SK-N-SH (cell line): ENCODE measurements at regions not wholly inside any gene's neighbourhood (a gene's known extent, or its start where the extent isn't known, plus 50 kb on each side); places are given as distances from the start of the nearest gene placed in this dataset.

Source experiments
- CTCF ChIA-PET: fragments of 300-600, 350-600 bp; formaldehyde crosslinking; extraction: SDS; loops from one replicate; lab custom pipeline; 2021; lab: Yijun Ruan, JAX
- POLR2A ChIA-PET: fragments of 350-600 bp; sonication (Branson Sonifier 250); formaldehyde crosslinking; extraction: SDS; loops from one replicate; lab custom pipeline; 2020; ENCODE audit warnings: antibody characterized with exemption, inconsistent platforms; lab: Yijun Ruan, JAX
- DNase-seq: peaks from one replicate; pipeline ENCODE4 v3.0.0; 2012
- H2AFZ ChIP-seq: fragments of 200-600 bp; sonication (generic); 2 replicates; pipeline ENCODE4 v1.8.1; 2016; ENCODE audit warnings: antibody characterized with exemption, mild to moderate bottlenecking, low read depth
- H3F3A ChIP-seq: fragments of 200-600 bp; sonication (generic); replicated peaks from 2 replicates; pipeline ENCODE3; 2016; ENCODE audit warnings: antibody characterized with exemption, mild to moderate bottlenecking; ENCODE audit not compliant: insufficient read depth
- H3K27ac ChIP-seq, 2 experiments: fragments of 200-500 bp in 1 of 2; fragments of 200-600 bp in 1 of 2; sonication (Bioruptor generic) in 1 of 2; sonication (generic), shearing (Covaris generic) in 1 of 2; 2 replicates each; pipeline versions ENCODE4 v1.5.1 to v1.6.1; 2014 to 2016; ENCODE audit warnings: low read depth in 2 of 2, inconsistent platforms in 1 of 2, low read length in 1 of 2, mild to moderate bottlenecking in 1 of 2, mixed read lengths in 1 of 2
- H3K27me3 ChIP-seq: fragments of 200-600 bp; sonication (generic), shearing (Covaris generic); 2 replicates; pipeline ENCODE4 v1.6.1; 2016; ENCODE audit warnings: mixed run types; ENCODE audit not compliant: insufficient read depth
- H3K36me3 ChIP-seq, 2 experiments: fragments of 200-500 bp in 1 of 2; fragments of 200-600 bp in 1 of 2; sonication (Bioruptor generic) in 1 of 2; sonication (generic) in 1 of 2; replicated peaks in 1 of 2; 2 replicates each; pipeline versions ENCODE3 to v1.5.1; 2014 to 2016; ENCODE audit warnings: low read length in 1 of 2, mild to moderate bottlenecking in 1 of 2; ENCODE audit not compliant: insufficient read depth in 2 of 2, control insufficient read depth in 1 of 2
- H3K4me1 ChIP-seq, 2 experiments: fragments of 200-500 bp in 1 of 2; fragments of 200-600 bp in 1 of 2; sonication (Bioruptor generic) in 1 of 2; sonication (generic), shearing (Covaris generic) in 1 of 2; 2 replicates each; pipeline versions ENCODE4 v1.5.1 to v1.6.1; 2014 to 2016; ENCODE audit warnings: low read depth in 1 of 2, low read length in 1 of 2, mixed run types in 1 of 2; ENCODE audit not compliant: insufficient read depth in 2 of 2, control insufficient read depth in 1 of 2
- H3K4me2 ChIP-seq: fragments of 200-600 bp; sonication (generic), shearing (Covaris generic); 2 replicates; pipeline ENCODE4 v1.6.1; 2017; ENCODE audit warnings: mixed run types
- H3K4me3 ChIP-seq, 2 experiments: fragments of 200-500 bp in 1 of 2; fragments of 200-600 bp in 1 of 2; sonication (Bioruptor generic) in 1 of 2; sonication (generic), shearing (Covaris generic) in 1 of 2; 2 replicates each; pipeline versions ENCODE4 v1.5.1 to v1.8.1; 2014 to 2016; ENCODE audit warnings: low read depth in 2 of 2, inconsistent platforms in 1 of 2, low read length in 1 of 2, mild to moderate bottlenecking in 1 of 2, mixed read lengths in 1 of 2, moderate library complexity in 1 of 2
- H3K79me2 ChIP-seq: fragments of 200-600 bp; sonication (generic); 2 replicates; pipeline ENCODE4 v1.8.1; 2017; ENCODE audit warnings: mild to moderate bottlenecking; ENCODE audit not compliant: insufficient read depth
- H3K9ac ChIP-seq: fragments of 200-600 bp; sonication (generic); 2 replicates; pipeline ENCODE4 v1.6.1; 2017; ENCODE audit warnings: mixed run types
- H3K9me2 ChIP-seq: fragments of 200-600 bp; sonication (generic); 2 replicates; pipeline ENCODE4 v1.6.1; 2017; ENCODE audit warnings: mixed run types
- H3K9me3 ChIP-seq: fragments of 200-600 bp; sonication (generic); 2 replicates; pipeline ENCODE4 v1.6.1; 2017; ENCODE audit warnings: mixed run types, mild to moderate bottlenecking, moderate library complexity
- H4K20me1 ChIP-seq: fragments of 200-600 bp; sonication (generic); 2 replicates; pipeline ENCODE4 v1.6.1; 2017; ENCODE audit warnings: mild to moderate bottlenecking, mixed run types; ENCODE audit not compliant: insufficient read depth
- ELF1 ChIP-seq: IDR thresholded peaks from 2 replicates; pipeline ENCODE4 v1.4.0; 2012
- EP300 ChIP-seq, 2 experiments: IDR thresholded peaks; 2 replicates each; pipeline versions ENCODE4 v1.4.0 to v1.6.1; 2012; ENCODE audit warnings: borderline replicate concordance in 1 of 2, low read depth in 1 of 2, low read length in 1 of 2
- EZH2phosphoT487 ChIP-seq: fragments of 200-600 bp; sonication (generic); IDR thresholded peaks from 2 replicates; pipeline ENCODE4 v1.6.1; 2017; ENCODE audit warnings: low read depth, mixed run types, mild to moderate bottlenecking, antibody characterized with exemption, moderate library complexity, borderline replicate concordance
- FOXJ3 ChIP-seq: sonication (generic); formaldehyde crosslinking; IDR thresholded peaks from 2 replicates; pipeline ENCODE4 v1.5.1; 2020; ENCODE audit warnings: mild to moderate bottlenecking, missing genetic modification reagents
- FOXM1 ChIP-seq: IDR thresholded peaks from 2 replicates; pipeline ENCODE4 v1.4.0; 2012; ENCODE audit warnings: low read depth, mild to moderate bottlenecking
- GABPA ChIP-seq: IDR thresholded peaks from 2 replicates; pipeline ENCODE4 v1.4.0; 2012; ENCODE audit warnings: low read depth, mild to moderate bottlenecking
- POLR2AphosphoS5 ChIP-seq: IDR thresholded peaks from 2 replicates; pipeline ENCODE4 v1.6.1; 2012; ENCODE audit warnings: low read depth, low read length
- RFX5 ChIP-seq: IDR thresholded peaks from 2 replicates; pipeline ENCODE4 v1.6.1; 2012; ENCODE audit warnings: mild to moderate bottlenecking, improper control_type of control experiment, low read length
- RXRA ChIP-seq: IDR thresholded peaks from 2 replicates; pipeline ENCODE4 v1.4.0; 2012; ENCODE audit warnings: low read depth, mild to moderate bottlenecking, borderline replicate concordance
- SMC3 ChIP-seq: IDR thresholded peaks from 2 replicates; pipeline ENCODE4 v1.6.1; 2012; ENCODE audit warnings: low read depth, low read length, improper control_type of control experiment
- YY1 ChIP-seq: IDR thresholded peaks from 2 replicates; pipeline ENCODE4 v1.4.0; 2012; ENCODE audit warnings: low read depth, mild to moderate bottlenecking
- WGBS: methylation state at CpG from one replicate; pipeline ENCODE4 v1.1.6; 2017; ENCODE audit warnings: low lambda C conversion rate; 5-methylcytosine and 5-hydroxymethylcytosine counted together
- TF ChIP-seq, protein P1 (sequence below): fragments of 200-600 bp; sonication (generic); IDR thresholded peaks from 2 replicates; pipeline ENCODE4 v1.6.1; 2017; ENCODE audit warnings: antibody characterized with exemption, mild to moderate bottlenecking, moderate library complexity
- TF ChIP-seq, protein P2 (sequence below): IDR thresholded peaks from 2 replicates; pipeline ENCODE4 v1.4.0; 2012; ENCODE audit warnings: low read depth
- TF ChIP-seq, protein P3 (sequence below): IDR thresholded peaks from 2 replicates; pipeline ENCODE4; 2012

DNA sequence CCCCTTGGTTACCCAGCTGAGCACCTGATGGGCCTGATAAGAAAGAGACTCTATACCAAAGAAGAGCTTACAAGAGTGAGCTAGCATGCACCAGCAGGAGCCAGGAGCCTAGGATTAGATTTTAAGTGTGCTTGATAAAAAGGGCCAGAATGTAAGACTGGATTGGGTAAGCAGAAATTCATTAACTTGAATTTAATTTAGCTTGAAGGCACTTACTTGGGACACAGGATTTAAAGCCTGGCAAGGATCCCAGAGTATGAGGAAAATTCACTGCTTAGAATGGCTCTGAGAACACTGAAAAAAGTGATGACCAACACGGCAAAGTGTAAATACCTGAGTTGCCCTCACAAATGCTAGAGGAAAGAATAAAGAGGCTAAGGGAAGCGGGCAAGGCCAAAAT lies 91.3 kb upstream of the RBBP8 start:
- TF ChIP-seq FOXJ3, result no peak
- TF ChIP-seq, protein P1, sequence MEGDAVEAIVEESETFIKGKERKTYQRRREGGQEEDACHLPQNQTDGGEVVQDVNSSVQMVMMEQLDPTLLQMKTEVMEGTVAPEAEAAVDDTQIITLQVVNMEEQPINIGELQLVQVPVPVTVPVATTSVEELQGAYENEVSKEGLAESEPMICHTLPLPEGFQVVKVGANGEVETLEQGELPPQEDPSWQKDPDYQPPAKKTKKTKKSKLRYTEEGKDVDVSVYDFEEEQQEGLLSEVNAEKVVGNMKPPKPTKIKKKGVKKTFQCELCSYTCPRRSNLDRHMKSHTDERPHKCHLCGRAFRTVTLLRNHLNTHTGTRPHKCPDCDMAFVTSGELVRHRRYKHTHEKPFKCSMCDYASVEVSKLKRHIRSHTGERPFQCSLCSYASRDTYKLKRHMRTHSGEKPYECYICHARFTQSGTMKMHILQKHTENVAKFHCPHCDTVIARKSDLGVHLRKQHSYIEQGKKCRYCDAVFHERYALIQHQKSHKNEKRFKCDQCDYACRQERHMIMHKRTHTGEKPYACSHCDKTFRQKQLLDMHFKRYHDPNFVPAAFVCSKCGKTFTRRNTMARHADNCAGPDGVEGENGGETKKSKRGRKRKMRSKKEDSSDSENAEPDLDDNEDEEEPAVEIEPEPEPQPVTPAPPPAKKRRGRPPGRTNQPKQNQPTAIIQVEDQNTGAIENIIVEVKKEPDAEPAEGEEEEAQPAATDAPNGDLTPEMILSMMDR, result no peak
- TF ChIP-seq POLR2AphosphoS5, result no peak
- TF ChIP-seq, protein P2, sequence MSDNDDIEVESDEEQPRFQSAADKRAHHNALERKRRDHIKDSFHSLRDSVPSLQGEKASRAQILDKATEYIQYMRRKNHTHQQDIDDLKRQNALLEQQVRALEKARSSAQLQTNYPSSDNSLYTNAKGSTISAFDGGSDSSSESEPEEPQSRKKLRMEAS, result no peak
- TF ChIP-seq EP300 (IDR thresholded peaks at IDR 0.05; ENCODE audit: borderline replicate concordance in 1 of 2, low read depth in 1 of 2, low read length in 1 of 2), result no peak
- no peaks in the 10 kb centered on the region for H3K9me2 ChIP-seq
- 49% methylated on average over 2 of the region's 2 CpGs for WGBS
- H4K20me1 ChIP-seq, result no peaks in the 10 kb centered on the region
- no peaks in the 10 kb centered on the region for H3K9me3 ChIP-seq
- no peaks in the 10 kb centered on the region for H3K36me3 ChIP-seq
- CTCF ChIA-PET, result interaction anchor here (1.8 kb wide), 1 partner anchor 141 kb away, joined by 13 read pairs; no protein-coding TSS in a partner anchor
- no peaks in the 10 kb centered on the region for H3F3A ChIP-seq
- no peak overlapping the region for H3K4me2 ChIP-seq
- no peak overlapping the region for H3K9ac ChIP-seq
- no peak overlapping the region for H3K4me3 ChIP-seq
- H2AFZ ChIP-seq, result no peak overlapping the region
- no peaks in the 10 kb centered on the region for H3K27me3 ChIP-seq
- POLR2A ChIA-PET, result no interaction called here
- no peak overlapping the region for H3K27ac ChIP-seq
- DNase-seq, result no peak
- peaks cover 0 to 3% of the 10 kb centered on the region in 2 experiments; a peak in 2 of 4 replicates for H3K4me1 ChIP-seq
- no peaks in the 10 kb centered on the region for H3K79me2 ChIP-seq

DNA sequence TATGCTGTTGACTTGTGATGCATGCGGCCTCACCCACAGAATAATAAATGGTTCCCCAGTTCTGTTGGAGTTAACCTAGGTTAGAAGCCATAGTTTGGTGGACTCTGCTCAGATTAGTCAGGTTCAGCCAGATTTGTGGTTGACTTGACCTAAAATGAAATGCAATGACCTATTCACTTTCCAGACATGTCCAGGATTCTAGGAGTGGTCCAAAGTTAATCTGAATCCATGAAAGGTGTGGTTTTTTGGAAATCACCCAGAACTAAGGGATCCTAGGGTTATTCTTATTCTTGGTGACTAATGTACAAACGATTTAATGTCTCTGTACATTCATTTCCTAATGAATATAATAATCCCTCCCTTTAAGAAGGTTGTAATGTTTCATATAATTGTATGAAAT lies 88.9 kb upstream of the RBBP8 start:
- Histone ChIP-seq H3K9ac (no peak overlapping the region), H2AFZ (no peak overlapping the region), H4K20me1 (no peaks in the 10 kb centered on the region), H3K4me2 (no peak overlapping the region), H3K9me3 (no peaks in the 10 kb centered on the region), H3K4me1 (peaks cover 0 to 3% of the 10 kb centered on the region in 2 experiments; a peak in 2 of 4 replicates), H3K9me2 (no peaks in the 10 kb centered on the region), H3K27me3 (no peaks in the 10 kb centered on the region), H3K27ac (no peak overlapping the region), H3K79me2 (no peaks in the 10 kb centered on the region), H3F3A (no peaks in the 10 kb centered on the region), H3K4me3 (no peak overlapping the region), H3K36me3 (no peaks in the 10 kb centered on the region)
- TF ChIP-seq RFX5 (no peak), POLR2AphosphoS5 (no peak), ELF1 (no peak), EZH2phosphoT487 (no peak), GABPA (no peak), YY1 (no peak), RXRA (no peak), FOXM1 (no peak), SMC3 (no peak), FOXJ3 (no peak)
- TF ChIP-seq, protein P3, sequence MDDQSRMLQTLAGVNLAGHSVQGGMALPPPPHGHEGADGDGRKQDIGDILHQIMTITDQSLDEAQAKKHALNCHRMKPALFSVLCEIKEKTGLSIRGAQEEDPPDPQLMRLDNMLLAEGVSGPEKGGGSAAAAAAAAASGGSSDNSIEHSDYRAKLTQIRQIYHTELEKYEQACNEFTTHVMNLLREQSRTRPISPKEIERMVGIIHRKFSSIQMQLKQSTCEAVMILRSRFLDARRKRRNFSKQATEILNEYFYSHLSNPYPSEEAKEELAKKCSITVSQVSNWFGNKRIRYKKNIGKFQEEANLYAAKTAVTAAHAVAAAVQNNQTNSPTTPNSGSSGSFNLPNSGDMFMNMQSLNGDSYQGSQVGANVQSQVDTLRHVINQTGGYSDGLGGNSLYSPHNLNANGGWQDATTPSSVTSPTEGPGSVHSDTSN, result no peak
- 49% methylated on average over 2 of the region's 2 CpGs for WGBS
- ChIA-PET CTCF (no interaction called here), POLR2A (no interaction called here)
- no peak for DNase-seq
